ENCODE measurements at regions not wholly inside any gene's neighbourhood (a gene's known extent, or its start where the extent isn't known, plus 50 kb on each side); places are given as distances from the start of the nearest gene placed in this dataset.
"Not testable (repeated sequence)": the region's sequence is repeated elsewhere in the genome, so short reads cannot be mapped to it uniquely, and the experiment has no call there.

DNA sequence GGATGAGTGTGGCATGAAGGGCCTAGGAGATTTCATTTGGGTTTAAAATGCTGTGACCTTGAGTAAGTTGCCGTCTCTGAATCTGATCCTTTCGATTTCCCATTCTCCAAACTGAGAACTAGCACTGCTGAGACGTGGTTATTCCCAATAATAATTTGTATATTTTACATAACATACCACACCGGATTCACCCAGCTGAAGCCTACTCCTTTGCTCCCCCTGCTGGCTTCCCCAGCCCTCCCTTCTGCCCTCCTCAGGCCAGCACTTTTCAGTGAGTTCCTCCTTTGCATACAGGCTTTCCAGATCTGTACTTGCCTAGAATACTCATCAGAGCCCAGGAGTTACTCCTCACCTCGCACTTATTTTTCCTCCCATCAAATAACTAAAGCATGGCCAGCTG is 255.1 kb downstream of the OR4F29 start:
- not testable (repeated sequence) for H3K4me3 ChIP-seq (ENCODE audit: low read depth, low read length); H3K36me3 ChIP-seq; DNase-seq

GRCh38 chr1:191296-192049 is 260.0 kb downstream of the OR4F29 start:
- not testable (repeated sequence) for H3K27me3 ChIP-seq (ENCODE audit: insufficient read depth, low read depth, severe bottlenecking); DNase-seq; H3K9me3 ChIP-seq (ENCODE audit: severe bottlenecking); H3K36me3 ChIP-seq; H3K4me3 ChIP-seq (ENCODE audit: low read depth, low read length); H3K27ac ChIP-seq

More for the DNA sequence above, 255.1 kb downstream of the OR4F29 start:
- H3K27me3 ChIP-seq (ENCODE audit: insufficient read depth, low read depth, severe bottlenecking); H3K27ac ChIP-seq; H3K9me3 ChIP-seq (ENCODE audit: severe bottlenecking): not testable (repeated sequence)

- H3K4me3 ChIP-seq (ENCODE audit: low read depth, low read length); H3K27ac ChIP-seq; H3K27me3 ChIP-seq (ENCODE audit: insufficient read depth, low read depth, severe bottlenecking); DNase-seq; H3K36me3 ChIP-seq; H3K9me3 ChIP-seq (ENCODE audit: severe bottlenecking): not testable (repeated sequence)
Observed at GRCh38 chr1:190678-191077, 260.8 kb downstream of the OR4F29 start.

DNA sequence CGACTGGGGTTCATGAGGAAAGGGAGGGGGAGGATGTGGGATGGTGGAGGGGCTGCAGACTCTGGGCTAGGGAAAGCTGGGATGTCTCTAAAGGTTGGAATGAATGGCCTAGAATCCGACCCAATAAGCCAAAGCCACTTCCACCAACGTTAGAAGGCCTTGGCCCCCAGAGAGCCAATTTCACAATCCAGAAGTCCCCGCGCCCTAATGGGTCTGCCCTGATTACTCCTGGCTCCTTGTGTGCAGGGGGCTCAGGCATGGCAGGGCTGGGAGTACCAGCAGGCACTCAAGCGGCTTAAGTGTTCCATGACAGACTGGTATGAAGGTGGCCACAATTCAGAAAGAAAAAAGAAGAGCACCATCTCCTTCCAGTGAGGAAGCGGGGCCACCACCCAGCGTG is 261.6 kb downstream of the OR4F29 start:
- H3K36me3 ChIP-seq; H3K27me3 ChIP-seq (ENCODE audit: insufficient read depth, low read depth, severe bottlenecking); H3K4me3 ChIP-seq (ENCODE audit: low read depth, low read length); H3K9me3 ChIP-seq (ENCODE audit: severe bottlenecking); H3K27ac ChIP-seq; DNase-seq: not testable (repeated sequence)

DNA sequence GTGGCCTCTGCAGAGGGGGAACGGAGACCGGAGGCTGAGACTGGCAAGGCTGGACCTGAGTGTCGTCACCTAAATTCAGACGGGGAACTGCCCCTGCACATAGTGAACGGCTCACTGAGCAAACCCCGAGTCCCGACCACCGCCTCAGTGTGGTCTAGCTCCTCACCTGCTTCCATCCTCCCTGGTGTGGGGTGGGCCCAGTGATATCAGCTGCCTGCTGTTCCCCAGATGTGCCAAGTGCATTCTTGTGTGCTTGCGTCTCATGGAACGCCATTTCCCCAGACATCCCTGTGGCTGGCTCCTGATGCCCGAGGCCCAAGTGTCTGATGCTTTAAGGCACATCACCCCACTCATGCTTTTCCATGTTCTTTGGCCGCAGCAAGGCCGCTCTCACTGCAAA is 262.2 kb downstream of the OR4F29 start:
- not testable (repeated sequence) for H3K9me3 ChIP-seq (ENCODE audit: severe bottlenecking); DNase-seq; H3K27ac ChIP-seq; H3K36me3 ChIP-seq; H3K4me3 ChIP-seq (ENCODE audit: low read depth, low read length); H3K27me3 ChIP-seq (ENCODE audit: insufficient read depth, low read depth, severe bottlenecking)

DNA sequence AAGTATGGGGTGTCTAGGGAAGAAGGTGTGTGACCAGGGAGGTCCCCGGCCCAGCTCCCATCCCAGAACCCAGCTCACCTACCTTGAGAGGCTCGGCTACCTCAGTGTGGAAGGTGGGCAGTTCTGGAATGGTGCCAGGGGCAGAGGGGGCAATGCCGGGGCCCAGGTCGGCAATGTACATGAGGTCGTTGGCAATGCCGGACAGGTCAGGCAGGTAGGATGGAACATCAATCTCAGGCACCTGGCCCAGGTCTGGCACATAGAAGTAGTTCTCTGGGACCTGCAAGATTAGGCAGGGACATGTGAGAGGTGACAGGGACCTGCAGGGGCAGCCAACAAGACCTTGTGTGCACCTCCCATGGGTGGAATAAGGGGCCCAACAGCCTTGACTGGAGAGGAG is 264.2 kb downstream of the OR4F29 start:
- H3K9me3 ChIP-seq (ENCODE audit: severe bottlenecking) = not testable (repeated sequence)

GRCh38 chr1:186691-187131 is 264.8 kb downstream of the OR4F29 start:
- H3K36me3 ChIP-seq, DNase-seq: not testable (repeated sequence)

More for the DNA sequence above, 264.2 kb downstream of the OR4F29 start:
- not testable (repeated sequence) for H3K36me3 ChIP-seq; DNase-seq; H3K27ac ChIP-seq; H3K4me3 ChIP-seq (ENCODE audit: low read depth, low read length); H3K27me3 ChIP-seq (ENCODE audit: insufficient read depth, low read depth, severe bottlenecking)

DNA sequence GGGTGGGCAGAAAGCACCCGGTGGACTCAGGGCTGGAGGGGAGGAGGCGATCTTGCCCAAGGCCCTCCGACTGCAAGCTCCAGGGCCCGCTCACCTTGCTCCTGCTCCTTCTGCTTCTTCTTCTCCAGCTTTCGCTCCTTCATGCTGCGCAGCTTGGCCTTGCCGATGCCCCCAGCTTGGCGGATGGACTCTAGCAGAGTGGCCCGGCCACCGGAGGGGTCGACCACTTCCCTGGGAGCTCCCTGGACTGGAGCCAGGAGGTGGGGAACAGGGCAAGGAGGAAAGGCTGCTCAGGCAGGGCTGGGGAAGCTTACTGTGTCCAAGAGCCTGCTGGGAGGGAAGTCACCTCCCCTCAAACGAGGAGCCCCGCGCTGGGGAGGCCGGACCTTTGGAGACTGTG is 265.3 kb downstream of the OR4F29 start:
- not testable (repeated sequence) for H3K27ac ChIP-seq; H3K27me3 ChIP-seq (ENCODE audit: insufficient read depth, low read depth, severe bottlenecking); H3K9me3 ChIP-seq (ENCODE audit: severe bottlenecking); H3K4me3 ChIP-seq (ENCODE audit: low read depth, low read length); H3K36me3 ChIP-seq; DNase-seq

More at GRCh38 chr1:186691-187131, 264.8 kb downstream of the OR4F29 start:
- H3K27me3 ChIP-seq (ENCODE audit: insufficient read depth, low read depth, severe bottlenecking); H3K4me3 ChIP-seq (ENCODE audit: low read depth, low read length); H3K27ac ChIP-seq; H3K9me3 ChIP-seq (ENCODE audit: severe bottlenecking): not testable (repeated sequence)

DNA sequence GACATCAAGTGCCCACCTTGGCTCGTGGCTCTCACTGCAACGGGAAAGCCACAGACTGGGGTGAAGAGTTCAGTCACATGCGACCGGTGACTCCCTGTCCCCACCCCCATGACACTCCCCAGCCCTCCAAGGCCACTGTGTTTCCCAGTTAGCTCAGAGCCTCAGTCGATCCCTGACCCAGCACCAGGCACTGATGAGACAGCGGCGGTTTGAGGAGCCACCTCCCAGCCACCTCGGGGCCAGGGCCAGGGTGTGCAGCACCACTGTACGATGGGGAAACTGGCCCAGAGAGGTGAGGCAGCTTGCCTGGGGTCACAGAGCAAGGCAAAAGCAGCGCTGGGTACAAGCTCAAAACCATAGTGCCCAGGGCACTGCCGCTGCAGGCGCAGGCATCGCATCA is 266.0 kb downstream of the OR4F29 start:
- H3K9me3 ChIP-seq (ENCODE audit: severe bottlenecking); H3K27me3 ChIP-seq (ENCODE audit: insufficient read depth, low read depth, severe bottlenecking); H3K27ac ChIP-seq; DNase-seq; H3K36me3 ChIP-seq; H3K4me3 ChIP-seq (ENCODE audit: low read depth, low read length): not testable (repeated sequence)

- H3K36me3 ChIP-seq; H3K27me3 ChIP-seq (ENCODE audit: insufficient read depth, low read depth, severe bottlenecking); H3K9me3 ChIP-seq (ENCODE audit: severe bottlenecking); H3K4me3 ChIP-seq (ENCODE audit: low read depth, low read length); DNase-seq; H3K27ac ChIP-seq: not testable (repeated sequence)
Observed at GRCh38 chr1:184336-184686, 267.2 kb downstream of the OR4F29 start.

DNA sequence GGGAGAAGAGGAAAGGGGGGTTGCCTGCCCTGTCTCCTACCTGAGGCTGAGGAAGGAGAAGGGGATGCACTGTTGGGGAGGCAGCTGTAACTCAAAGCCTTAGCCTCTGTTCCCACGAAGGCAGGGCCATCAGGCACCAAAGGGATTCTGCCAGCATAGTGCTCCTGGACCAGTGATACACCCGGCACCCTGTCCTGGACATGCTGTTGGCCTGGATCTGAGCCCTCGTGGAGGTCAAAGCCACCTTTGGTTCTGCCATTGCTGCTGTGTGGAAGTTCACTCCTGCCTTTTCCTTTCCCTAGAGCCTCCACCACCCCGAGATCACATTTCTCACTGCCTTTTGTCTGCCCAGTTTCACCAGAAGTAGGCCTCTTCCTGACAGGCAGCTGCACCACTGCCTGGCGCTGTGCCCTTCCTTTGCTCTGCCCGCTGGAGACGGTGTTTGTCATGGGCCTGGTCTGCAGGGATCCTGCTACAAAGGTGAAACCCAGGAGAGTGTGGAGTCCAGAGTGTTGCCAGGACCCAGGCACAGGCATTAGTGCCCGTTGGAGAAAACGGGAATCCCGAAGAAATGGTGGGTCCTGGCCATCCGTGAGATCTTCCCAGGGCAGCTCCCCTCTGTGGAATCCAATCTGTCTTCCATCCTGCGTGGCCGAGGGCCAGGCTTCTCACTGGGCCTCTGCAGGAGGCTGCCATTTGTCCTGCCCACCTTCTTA is 267.7 kb downstream of the OR4F29 start:
- not testable (repeated sequence) for H3K9me3 ChIP-seq (ENCODE audit: severe bottlenecking); H3K27ac ChIP-seq; H3K4me3 ChIP-seq (ENCODE audit: low read depth, low read length); H3K27me3 ChIP-seq (ENCODE audit: insufficient read depth, low read depth, severe bottlenecking); DNase-seq; H3K36me3 ChIP-seq

DNA sequence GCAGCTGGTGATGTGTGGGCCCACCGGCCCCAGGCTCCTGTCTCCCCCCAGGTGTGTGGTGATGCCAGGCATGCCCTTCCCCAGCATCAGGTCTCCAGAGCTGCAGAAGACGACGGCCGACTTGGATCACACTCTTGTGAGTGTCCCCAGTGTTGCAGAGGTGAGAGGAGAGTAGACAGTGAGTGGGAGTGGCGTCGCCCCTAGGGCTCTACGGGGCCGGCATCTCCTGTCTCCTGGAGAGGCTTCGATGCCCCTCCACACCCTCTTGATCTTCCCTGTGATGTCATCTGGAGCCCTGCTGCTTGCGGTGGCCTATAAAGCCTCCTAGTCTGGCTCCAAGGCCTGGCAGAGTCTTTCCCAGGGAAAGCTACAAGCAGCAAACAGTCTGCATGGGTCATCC is 268.4 kb downstream of the OR4F29 start:
- H3K36me3 ChIP-seq; DNase-seq; H3K4me3 ChIP-seq (ENCODE audit: low read depth, low read length); H3K27ac ChIP-seq; H3K27me3 ChIP-seq (ENCODE audit: insufficient read depth, low read depth, severe bottlenecking); H3K9me3 ChIP-seq (ENCODE audit: severe bottlenecking): not testable (repeated sequence)

GRCh38 chr1:182631-183030 is 268.8 kb downstream of the OR4F29 start:
- H3K4me3 ChIP-seq (ENCODE audit: low read depth, low read length); H3K27me3 ChIP-seq (ENCODE audit: insufficient read depth, low read depth, severe bottlenecking); H3K36me3 ChIP-seq; H3K9me3 ChIP-seq (ENCODE audit: severe bottlenecking); DNase-seq; H3K27ac ChIP-seq: not testable (repeated sequence)

DNA sequence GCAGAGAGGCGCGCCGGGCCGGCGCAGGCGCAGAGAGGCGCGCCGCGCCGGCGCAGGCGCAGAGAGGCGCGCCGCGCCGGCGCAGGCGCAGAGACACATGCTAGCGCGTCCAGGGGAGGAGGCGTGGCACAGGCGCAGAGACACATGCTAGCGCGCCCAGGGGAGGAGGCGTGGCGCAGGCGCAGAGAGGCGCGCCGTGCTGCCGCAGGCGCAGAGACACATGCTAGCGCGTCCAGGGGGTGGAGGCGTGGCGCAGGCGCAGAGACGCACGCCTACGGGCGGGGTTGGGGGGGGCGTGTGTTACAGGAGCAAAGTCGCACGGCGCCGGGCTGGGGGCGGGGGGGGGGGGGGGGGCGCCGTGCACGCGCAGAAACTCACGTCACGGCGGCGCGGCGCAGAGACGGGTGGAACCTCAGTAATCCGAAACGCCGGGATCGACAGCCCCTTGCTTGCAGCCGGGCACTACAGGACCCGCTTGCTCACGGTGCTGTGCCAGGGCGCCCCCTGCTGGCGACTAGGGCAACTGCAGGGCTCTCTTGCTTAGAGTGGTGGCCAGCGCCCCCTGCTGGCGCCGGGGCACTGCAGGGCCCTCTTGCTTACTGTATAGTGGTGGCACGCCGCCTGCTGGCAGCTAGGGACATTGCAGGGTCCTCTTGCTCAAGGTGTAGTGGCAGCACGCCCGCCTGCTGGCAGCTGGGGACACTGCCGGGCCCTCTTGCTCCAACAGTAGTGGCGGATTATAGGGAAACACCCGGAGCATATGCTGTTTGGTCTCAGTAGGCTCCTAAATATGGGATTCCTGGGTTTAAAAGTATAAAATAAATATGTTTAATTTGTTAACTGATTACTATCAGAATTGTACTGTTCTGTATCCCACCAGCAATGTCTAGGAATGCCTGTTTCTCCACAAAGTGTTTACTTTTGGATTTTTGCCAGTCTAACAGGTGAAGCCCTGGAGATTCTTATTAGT is 269.9 kb downstream of the OR4F29 start:
- not testable (repeated sequence) for H3K9me3 ChIP-seq (ENCODE audit: severe bottlenecking); H3K27ac ChIP-seq; H3K4me3 ChIP-seq (ENCODE audit: low read depth, low read length); H3K36me3 ChIP-seq; H3K27me3 ChIP-seq (ENCODE audit: insufficient read depth, low read depth, severe bottlenecking)
- peak; percentile 41 for DNase-seq
